DMS53 treated with DMSO at 0.1 percent for 48 hours (cell line): ENCODE measurements at regions not wholly inside any gene's neighbourhood (a gene's known extent, or its start where the extent isn't known, plus 50 kb on each side); places are given as distances from the start of the nearest gene placed in this dataset.

Experiments
- DNase-seq: peaks from one replicate; lab custom pipeline; 2025; ENCODE audit not compliant: unreplicated experiment; lab: John Stamatoyannopoulos, UW

- no peak for DNase-seq
Observed at GRCh38 chr5:110105692-110106091, 416.0 kb downstream of the MAN2A1 start.

- no peak for DNase-seq
Observed at GRCh38 chr5:110106750-110107149, 417.0 kb downstream of the MAN2A1 start.

- no peak for DNase-seq
Observed at GRCh38 chr5:110108520-110108919, 418.8 kb downstream of the MAN2A1 start.

GRCh38 chr5:110109667-110110066 lies 419.9 kb downstream of the MAN2A1 start:
- no peak for DNase-seq

- no peak for DNase-seq
Observed at GRCh38 chr5:110112348-110112747, 422.6 kb downstream of the MAN2A1 start.

- DNase-seq: no peak
Observed at GRCh38 chr5:110115503-110115902, 425.8 kb downstream of the MAN2A1 start.

- no peak for DNase-seq
Observed at GRCh38 chr5:110116539-110116938, 426.8 kb downstream of the MAN2A1 start.

GRCh38 chr5:110134963-110135935 lies 445.5 kb downstream of the MAN2A1 start:
- no peak for DNase-seq

GRCh38 chr5:110150199-110150598 lies 460.5 kb downstream of the MAN2A1 start:
- DNase-seq: no peak

GRCh38 chr5:110159202-110159601 lies 469.5 kb downstream of the MAN2A1 start:
- no peak for DNase-seq

GRCh38 chr5:110161162-110161561 lies 471.4 kb downstream of the MAN2A1 start:
- DNase-seq: no peak

GRCh38 chr5:110165366-110165765 lies 475.6 kb downstream of the MAN2A1 start:
- no peak for DNase-seq

GRCh38 chr5:110167384-110167783 lies 477.7 kb downstream of the MAN2A1 start:
- DNase-seq: no peak

GRCh38 chr5:110169461-110169860 lies 479.7 kb downstream of the MAN2A1 start:
- DNase-seq: no peak

- no peak for DNase-seq
Observed at GRCh38 chr5:110177729-110178128, 488.0 kb downstream of the MAN2A1 start.

GRCh38 chr5:110179321-110179720 lies 489.6 kb downstream of the MAN2A1 start:
- no peak for DNase-seq

GRCh38 chr5:110194191-110194590 lies 504.5 kb downstream of the MAN2A1 start:
- no peak for DNase-seq

- DNase-seq: no peak
Observed at GRCh38 chr5:110195288-110195687, 505.6 kb downstream of the MAN2A1 start.

- DNase-seq: no peak
Observed at GRCh38 chr5:110201791-110202190, 512.1 kb downstream of the MAN2A1 start.

GRCh38 chr5:110203661-110204060 lies 513.9 kb downstream of the MAN2A1 start:
- no peak for DNase-seq

GRCh38 chr5:110209401-110209800 lies 517.1 kb downstream of the TMEM232 start:
- no peak for DNase-seq

GRCh38 chr5:110218981-110219380 lies 507.5 kb downstream of the TMEM232 start:
- no peak for DNase-seq

- DNase-seq: no peak
Observed at GRCh38 chr5:110219769-110220168, 506.7 kb downstream of the TMEM232 start.
